Fibroblast of skin of left biceps (primary cell): ENCODE measurements at regions not wholly inside any gene's neighbourhood (a gene's known extent, or its start where the extent isn't known, plus 50 kb on each side); places are given as distances from the start of the nearest gene placed in this dataset.

ENCODE experiments used
- DNase-seq, 2 experiments: peaks; one replicate each; pipeline ENCODE4 v3.0.0-alpha.2; 2013; ENCODE audit warnings: low read depth in 2 of 2

DNA sequence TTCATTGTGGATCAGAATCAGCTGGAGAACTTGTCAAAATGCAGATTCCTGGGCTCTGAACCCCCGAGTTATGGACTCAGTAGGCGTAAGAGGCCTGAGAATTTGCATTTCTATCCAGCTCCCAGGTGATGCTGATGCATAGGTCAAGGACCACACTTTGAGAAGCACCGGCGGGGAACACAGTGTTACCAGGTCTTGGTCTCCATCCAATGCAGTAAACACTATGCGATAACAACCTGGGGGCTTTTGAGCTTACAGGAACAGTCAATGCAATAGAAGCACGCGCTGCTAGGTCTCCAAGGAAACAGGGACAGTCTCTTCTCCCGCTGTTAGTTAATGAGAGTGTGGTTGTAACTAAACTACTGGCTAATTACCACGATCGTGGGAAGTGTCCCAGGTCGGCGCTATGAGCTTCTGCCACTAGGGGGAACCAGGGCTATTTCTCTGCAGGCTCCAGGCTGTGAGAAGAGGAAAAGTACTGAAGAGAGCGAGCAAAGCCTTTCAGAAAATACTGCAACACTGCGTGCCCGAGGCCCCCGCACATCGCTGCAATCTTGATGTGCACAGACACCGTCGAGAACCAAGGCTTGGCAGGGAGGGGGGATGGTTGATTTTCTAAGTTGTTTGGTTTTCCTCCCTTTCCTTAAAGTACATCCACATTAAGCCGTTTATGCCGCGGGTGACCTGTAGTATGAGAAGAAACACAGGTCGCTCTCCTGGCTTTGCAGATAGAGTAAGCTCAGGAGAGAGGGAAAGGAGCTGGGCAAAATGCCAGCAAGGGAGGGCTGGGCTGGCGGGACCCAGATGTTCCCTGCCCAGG lies 52.0 kb upstream of the KCNA1 start:
- DNase-seq: peak; percentile 19 to 28

DNA sequence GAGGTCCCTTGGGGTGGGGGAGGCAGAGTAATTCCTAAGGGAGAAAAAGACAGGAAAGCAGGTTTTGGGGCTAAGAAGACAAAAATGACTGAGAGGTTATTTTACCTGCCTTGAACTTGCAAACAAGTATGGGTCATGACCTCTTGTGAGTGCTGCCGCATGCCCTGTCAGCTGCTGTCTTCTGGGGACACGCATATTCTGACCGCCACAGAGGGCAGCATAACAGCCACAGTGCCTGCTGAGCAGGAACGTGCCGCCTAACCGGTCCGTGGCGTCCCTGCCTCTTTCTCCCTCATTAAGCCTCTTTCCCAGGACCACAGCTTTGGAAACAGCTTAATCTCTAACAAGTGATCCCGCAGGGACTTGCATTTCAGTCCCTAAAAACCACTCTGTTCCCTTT lies 51.3 kb upstream of the KCNA1 start:
- no peak for DNase-seq

DNA sequence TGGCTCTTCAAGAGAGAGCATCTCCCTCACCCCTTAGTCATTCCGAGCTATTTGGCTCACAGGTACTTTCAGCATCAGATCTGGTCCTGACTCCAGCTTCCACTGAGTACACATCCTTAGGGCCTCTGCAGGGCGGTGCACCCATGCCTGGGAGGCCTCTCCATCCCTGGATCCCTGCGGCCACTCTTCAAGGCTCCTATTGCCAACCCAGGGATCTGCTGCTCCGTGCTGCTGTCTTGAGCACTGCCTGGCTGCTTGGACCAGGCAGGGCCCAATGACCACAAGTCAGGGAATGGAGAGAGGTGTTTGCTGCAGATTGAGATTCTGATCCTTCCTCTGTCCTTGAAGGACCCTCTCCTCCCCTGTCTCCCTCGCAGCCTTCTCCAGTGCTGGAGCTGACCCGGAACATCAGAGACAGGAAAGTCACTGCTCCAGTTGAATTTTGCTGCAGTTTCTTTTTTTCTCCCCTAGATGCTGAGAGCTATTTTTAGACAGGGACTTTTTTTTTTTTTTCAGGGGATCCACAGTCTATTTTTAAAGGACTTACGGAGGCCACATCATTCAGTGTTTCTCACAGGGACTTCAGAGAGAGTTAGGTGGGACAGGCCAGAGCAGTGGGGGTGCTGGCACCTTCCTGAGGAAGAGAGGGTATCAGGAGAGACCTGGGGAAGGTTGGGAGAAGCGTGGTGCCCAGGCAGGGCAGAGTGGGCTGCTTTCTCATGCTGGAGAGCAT lies 50.1 kb upstream of the KCNA1 start:
- DNase-seq: no peak
